ENCODE measurements at regions not wholly inside any gene's neighbourhood (a gene's known extent, or its start where the extent isn't known, plus 50 kb on each side); places are given as distances from the start of the nearest gene placed in this dataset.

DNA sequence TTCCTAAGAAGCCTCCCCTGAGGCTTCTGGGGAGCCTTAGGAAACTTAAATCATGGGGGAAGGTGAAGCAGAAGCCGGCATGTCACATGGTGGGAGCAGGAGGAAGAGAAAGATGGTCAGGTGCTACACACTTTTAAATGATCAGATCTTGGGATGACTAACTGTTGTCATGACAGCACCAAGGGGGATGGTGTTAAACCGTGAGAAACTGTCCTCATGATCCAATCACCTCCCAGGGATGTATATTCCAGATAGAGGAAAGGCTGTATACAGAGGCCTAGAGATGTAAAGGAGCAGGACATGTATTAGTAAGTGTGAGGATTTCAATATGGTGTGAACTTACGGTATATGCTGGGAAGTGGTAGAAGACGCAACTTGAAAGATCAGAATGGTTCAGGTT, 121.1 kb downstream of the CAND1 start:
- Histone ChIP-seq H3K27me3 (replicated peaks; ENCODE audit: insufficient read depth, low read depth, low read length, poor library complexity) (no peaks in the 10 kb centered on the region), H3K36me3 (ENCODE audit: insufficient read depth, low read length, poor library complexity, severe bottlenecking) (no peaks in the 10 kb centered on the region), H3K27ac (ENCODE audit: low read depth, low read length, poor library complexity, severe bottlenecking) (no peak overlapping the region), H3K9me3 (ENCODE audit: low read depth, low read length, poor library complexity, severe bottlenecking) (no peaks in the 10 kb centered on the region), H3K4me3 (ENCODE audit: low read depth, low read length, poor library complexity, severe bottlenecking) (no peak overlapping the region), H3K4me1 (ENCODE audit: insufficient read depth, low read length, poor library complexity, severe bottlenecking) (peaks cover 25% of the 10 kb centered on the region)
- CTCF ChIA-PET = no interaction called here
- no TSS peak for BruUV-seq (replicated peaks)
- no peak for DNase-seq (ENCODE audit: low spot score)
- TF ChIP-seq, protein P1, sequence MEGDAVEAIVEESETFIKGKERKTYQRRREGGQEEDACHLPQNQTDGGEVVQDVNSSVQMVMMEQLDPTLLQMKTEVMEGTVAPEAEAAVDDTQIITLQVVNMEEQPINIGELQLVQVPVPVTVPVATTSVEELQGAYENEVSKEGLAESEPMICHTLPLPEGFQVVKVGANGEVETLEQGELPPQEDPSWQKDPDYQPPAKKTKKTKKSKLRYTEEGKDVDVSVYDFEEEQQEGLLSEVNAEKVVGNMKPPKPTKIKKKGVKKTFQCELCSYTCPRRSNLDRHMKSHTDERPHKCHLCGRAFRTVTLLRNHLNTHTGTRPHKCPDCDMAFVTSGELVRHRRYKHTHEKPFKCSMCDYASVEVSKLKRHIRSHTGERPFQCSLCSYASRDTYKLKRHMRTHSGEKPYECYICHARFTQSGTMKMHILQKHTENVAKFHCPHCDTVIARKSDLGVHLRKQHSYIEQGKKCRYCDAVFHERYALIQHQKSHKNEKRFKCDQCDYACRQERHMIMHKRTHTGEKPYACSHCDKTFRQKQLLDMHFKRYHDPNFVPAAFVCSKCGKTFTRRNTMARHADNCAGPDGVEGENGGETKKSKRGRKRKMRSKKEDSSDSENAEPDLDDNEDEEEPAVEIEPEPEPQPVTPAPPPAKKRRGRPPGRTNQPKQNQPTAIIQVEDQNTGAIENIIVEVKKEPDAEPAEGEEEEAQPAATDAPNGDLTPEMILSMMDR (conservative IDR thresholded peaks at IDR 0.05; ENCODE audit: low read depth, low read length) = no peak
- no peak for TF ChIP-seq EZH2 (IDR thresholded peaks at IDR 0.05; ENCODE audit: borderline replicate concordance, low read depth, low read length, poor library complexity, severe bottlenecking)
- POLR2A ChIA-PET (ENCODE audit: low non-redundant PET) = no interaction called here
- intact Hi-C loops (cut with micrococcal nuclease; ENCODE audit: unreplicated experiment) = no loop called here

DNA sequence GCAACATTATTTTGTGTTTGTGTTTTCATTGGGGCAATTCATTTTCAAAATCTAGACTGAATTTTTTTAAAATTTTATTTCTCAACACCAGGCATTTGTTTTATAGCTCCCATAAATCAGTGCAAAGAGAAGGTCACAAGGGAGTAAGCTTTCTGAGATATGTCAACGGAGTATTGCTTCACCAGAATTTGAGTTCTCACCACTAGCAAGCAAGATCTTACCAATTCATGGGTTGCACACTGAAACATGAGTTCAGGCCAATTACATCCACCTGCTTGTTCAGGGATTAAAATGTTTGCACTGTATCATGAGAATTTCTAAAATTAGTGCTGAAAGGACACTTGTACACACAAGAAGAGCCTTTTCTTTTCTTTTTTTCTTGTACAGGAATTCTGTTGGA, 121.9 kb downstream of the CAND1 start:
- CTCF ChIA-PET = no interaction called here
- BruUV-seq (replicated peaks) = no TSS peak
- no peak overlapping the region for H3K27ac ChIP-seq (ENCODE audit: low read depth, low read length, poor library complexity, severe bottlenecking)

DNA sequence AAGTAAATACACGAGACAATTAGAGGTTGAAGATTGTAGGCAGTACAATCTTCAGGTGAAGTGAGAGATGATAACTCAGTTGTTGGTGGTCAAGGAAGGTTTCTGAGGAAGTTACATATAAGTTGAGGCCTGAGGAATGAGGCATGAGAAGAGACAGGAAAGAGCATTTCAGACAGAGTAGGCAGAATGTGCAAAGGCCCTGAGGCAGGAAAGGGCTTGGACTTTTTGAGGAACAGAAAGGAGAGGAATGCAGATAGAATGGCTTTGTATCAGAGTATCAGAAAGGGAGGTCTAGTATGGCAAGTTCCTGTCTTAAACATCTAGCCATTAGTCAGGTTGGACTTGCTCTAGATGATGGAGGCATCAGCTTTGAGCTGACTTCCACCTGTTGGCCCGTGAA, 122.5 kb downstream of the CAND1 start:
- TF ChIP-seq, protein P1 (conservative IDR thresholded peaks at IDR 0.05; ENCODE audit: low read depth, low read length) = no peak
- TF ChIP-seq EZH2 (IDR thresholded peaks at IDR 0.05; ENCODE audit: borderline replicate concordance, low read depth, low read length, poor library complexity, severe bottlenecking) = no peak
- no TSS peak for BruUV-seq (replicated peaks)
- ChIA-PET POLR2A (ENCODE audit: low non-redundant PET) (no interaction called here), CTCF (no interaction called here)
- DNase-seq (ENCODE audit: low spot score) = no peak
- Histone ChIP-seq H3K9me3 (ENCODE audit: low read depth, low read length, poor library complexity, severe bottlenecking) (no peaks in the 10 kb centered on the region), H3K4me1 (ENCODE audit: insufficient read depth, low read length, poor library complexity, severe bottlenecking) (peaks cover 21% of the 10 kb centered on the region), H3K4me3 (ENCODE audit: low read depth, low read length, poor library complexity, severe bottlenecking) (no peak overlapping the region), H3K36me3 (ENCODE audit: insufficient read depth, low read length, poor library complexity, severe bottlenecking) (no peaks in the 10 kb centered on the region), H3K27me3 (replicated peaks; ENCODE audit: insufficient read depth, low read depth, low read length, poor library complexity) (no peaks in the 10 kb centered on the region), H3K27ac (ENCODE audit: low read depth, low read length, poor library complexity, severe bottlenecking) (no peak overlapping the region)
- intact Hi-C loops (cut with micrococcal nuclease; ENCODE audit: unreplicated experiment) = no loop called here

More for the DNA sequence above, 121.9 kb downstream of the CAND1 start:
- Histone ChIP-seq H3K4me1 (ENCODE audit: insufficient read depth, low read length, poor library complexity, severe bottlenecking) (peaks cover 25% of the 10 kb centered on the region), H3K36me3 (ENCODE audit: insufficient read depth, low read length, poor library complexity, severe bottlenecking) (no peaks in the 10 kb centered on the region), H3K27me3 (replicated peaks; ENCODE audit: insufficient read depth, low read depth, low read length, poor library complexity) (no peaks in the 10 kb centered on the region), H3K9me3 (ENCODE audit: low read depth, low read length, poor library complexity, severe bottlenecking) (no peaks in the 10 kb centered on the region), H3K4me3 (ENCODE audit: low read depth, low read length, poor library complexity, severe bottlenecking) (no peak overlapping the region)
- POLR2A ChIA-PET (ENCODE audit: low non-redundant PET) = no interaction called here
- no peak for TF ChIP-seq EZH2 (IDR thresholded peaks at IDR 0.05; ENCODE audit: borderline replicate concordance, low read depth, low read length, poor library complexity, severe bottlenecking)
- TF ChIP-seq, protein P1 (conservative IDR thresholded peaks at IDR 0.05; ENCODE audit: low read depth, low read length) = no peak
- DNase-seq (ENCODE audit: low spot score) = no peak
- intact Hi-C loops (cut with micrococcal nuclease; ENCODE audit: unreplicated experiment) = no loop called here

All from A673 (cell line).